Naive B cell (primary cell): ENCODE measurements at regions not wholly inside any gene's neighbourhood (a gene's known extent, or its start where the extent isn't known, plus 50 kb on each side); places are given as distances from the start of the nearest gene placed in this dataset.

ENCODE experiments used
- ATAC-seq, 2 donors: fragments of 150-1000 bp; cut with Tn5 transposase; 2 replicates each; pipeline ENCODE4 v1.10.0; 2021; ENCODE audit warnings: low read depth in 2 of 2, mild to moderate bottlenecking in 2 of 2, moderate library complexity in 2 of 2
- DNase-seq: peaks from one replicate; pipeline ENCODE4 v3.0.0; 2022
- H3K27ac Mint-ChIP-seq, 6 donors: one replicate each; pipeline ENCODE4 v1.8.0; 2020 to 2022; ENCODE audit warnings: mild to moderate bottlenecking in 6 of 6, mixed read lengths in 6 of 6, moderate library complexity in 5 of 6, inconsistent platforms in 2 of 6
- H3K27me3 Mint-ChIP-seq, 3 donors: one replicate each; pipeline ENCODE4 v1.8.0; 2021 to 2022; ENCODE audit warnings: mixed read lengths in 3 of 3, mild to moderate bottlenecking in 1 of 3
- H3K36me3 Mint-ChIP-seq, 2 donors: one replicate each; pipeline ENCODE4 v1.8.0; 2020 to 2022; ENCODE audit warnings: mixed read lengths in 2 of 2, inconsistent platforms in 1 of 2, mild to moderate bottlenecking in 1 of 2
- H3K4me1 Mint-ChIP-seq, 3 donors: one replicate each; pipeline ENCODE4 v1.8.0; 2020 to 2022; ENCODE audit warnings: mixed read lengths in 3 of 3, inconsistent platforms in 1 of 3, mild to moderate bottlenecking in 1 of 3, moderate library complexity in 1 of 3
- H3K4me3 Mint-ChIP-seq, 8 donors: one replicate each; pipeline ENCODE4 v1.8.0; 2020 to 2022; ENCODE audit warnings: mild to moderate bottlenecking in 8 of 8, mixed read lengths in 8 of 8, moderate library complexity in 8 of 8, inconsistent platforms in 2 of 8
- H3K9me3 Mint-ChIP-seq, 7 donors: one replicate each; pipeline ENCODE4 v1.8.0; 2020 to 2022; ENCODE audit warnings: mixed read lengths in 7 of 7, mild to moderate bottlenecking in 5 of 7, inconsistent platforms in 2 of 7, moderate library complexity in 1 of 7

GRCh38 chr4:95715830-95716229 is 124.1 kb upstream of the PDHA2 start:
- H3K4me3 Mint-ChIP-seq, result no peak overlapping the region
- no peak overlapping the region for H3K27ac Mint-ChIP-seq
- no peaks in the 10 kb centered on the region for H3K27me3 Mint-ChIP-seq
- H3K4me1 Mint-ChIP-seq, result no peaks in the 10 kb centered on the region
- no peaks in the 10 kb centered on the region for H3K36me3 Mint-ChIP-seq
- peaks cover 0 to 13% (median 7%) of the 10 kb centered on the region in 7 donors for H3K9me3 Mint-ChIP-seq
- no peak for ATAC-seq
- no peak for DNase-seq

- H3K27me3 Mint-ChIP-seq, result no peaks in the 10 kb centered on the region
- ATAC-seq (no peak), DNase-seq (no peak)
- no peak overlapping the region for H3K27ac Mint-ChIP-seq
- H3K36me3 Mint-ChIP-seq, result no peaks in the 10 kb centered on the region
- H3K4me3 Mint-ChIP-seq, result no peak overlapping the region
- peaks cover 0 to 13% (median 7%) of the 10 kb centered on the region in 7 donors for H3K9me3 Mint-ChIP-seq
- H3K4me1 Mint-ChIP-seq, result no peaks in the 10 kb centered on the region
Observed at GRCh38 chr4:95714571-95714970, 125.3 kb upstream of the PDHA2 start.

GRCh38 chr4:95705323-95705722 is 134.6 kb upstream of the PDHA2 start:
- no peak for DNase-seq
- Mint-ChIP-seq H3K4me3 (no peak overlapping the region), H3K27ac (no peak overlapping the region), H3K4me1 (no peaks in the 10 kb centered on the region), H3K36me3 (no peaks in the 10 kb centered on the region), H3K27me3 (no peaks in the 10 kb centered on the region), H3K9me3 (peaks cover 2 to 14% (median 5%) of the 10 kb centered on the region in 7 donors)
- ATAC-seq, result no peak

GRCh38 chr4:95701500-95702170 is 138.3 kb upstream of the PDHA2 start:
- Mint-ChIP-seq H3K27ac (no peak overlapping the region), H3K9me3 (peaks cover 2 to 24% (median 5%) of the 10 kb centered on the region in 7 donors), H3K4me3 (no peak overlapping the region), H3K4me1 (no peaks in the 10 kb centered on the region), H3K36me3 (no peaks in the 10 kb centered on the region), H3K27me3 (no peaks in the 10 kb centered on the region)
- DNase-seq (no peak), ATAC-seq (no peak)

GRCh38 chr4:95694411-95694810 is 145.5 kb upstream of the PDHA2 start:
- no peak overlapping the region for H3K27ac Mint-ChIP-seq
- H3K9me3 Mint-ChIP-seq, result peaks cover 0 to 9% (median 0%) of the 10 kb centered on the region in 7 donors
- ATAC-seq, result no peak

GRCh38 chr4:95693594-95693993 is 144.8 kb upstream of the UNC5C start:
- no peak overlapping the region for H3K27ac Mint-ChIP-seq
- no peak for DNase-seq
- peaks cover 0 to 2% (median 0%) of the 10 kb centered on the region in 7 donors for H3K9me3 Mint-ChIP-seq
- ATAC-seq, result no peak
- H3K27me3 Mint-ChIP-seq, result no peaks in the 10 kb centered on the region
- H3K4me1 Mint-ChIP-seq, result no peaks in the 10 kb centered on the region
- no peak overlapping the region for H3K4me3 Mint-ChIP-seq
- no peaks in the 10 kb centered on the region for H3K36me3 Mint-ChIP-seq

More at GRCh38 chr4:95694411-95694810, 145.5 kb upstream of the PDHA2 start:
- Mint-ChIP-seq H3K4me1 (no peaks in the 10 kb centered on the region), H3K4me3 (no peak overlapping the region), H3K27me3 (no peaks in the 10 kb centered on the region), H3K36me3 (no peaks in the 10 kb centered on the region)
- no peak for DNase-seq

- H3K9me3 Mint-ChIP-seq, result peaks cover 0 to 8% (median 0%) of the 10 kb centered on the region in 7 donors
- H3K27ac Mint-ChIP-seq, result no peak overlapping the region
- H3K36me3 Mint-ChIP-seq, result no peaks in the 10 kb centered on the region
- no peak overlapping the region for H3K4me3 Mint-ChIP-seq
- H3K4me1 Mint-ChIP-seq, result no peaks in the 10 kb centered on the region
- H3K27me3 Mint-ChIP-seq, result no peaks in the 10 kb centered on the region
- no peak for DNase-seq
- no peak for ATAC-seq
Observed at GRCh38 chr4:95676190-95676589, 127.4 kb upstream of the UNC5C start.

- no peak overlapping the region for H3K4me3 Mint-ChIP-seq
- H3K4me1 Mint-ChIP-seq, result no peaks in the 10 kb centered on the region
- H3K27ac Mint-ChIP-seq, result no peak overlapping the region
- ATAC-seq (no peak), DNase-seq (no peak)
- no peaks in the 10 kb centered on the region for H3K27me3 Mint-ChIP-seq
- peaks cover 0 to 8% (median 0%) of the 10 kb centered on the region in 7 donors for H3K9me3 Mint-ChIP-seq
- no peaks in the 10 kb centered on the region for H3K36me3 Mint-ChIP-seq
Observed at GRCh38 chr4:95675623-95676022, 126.8 kb upstream of the UNC5C start.

- Mint-ChIP-seq H3K4me3 (no peak overlapping the region), H3K27me3 (no peaks in the 10 kb centered on the region), H3K4me1 (no peaks in the 10 kb centered on the region), H3K27ac (no peak overlapping the region), H3K9me3 (peaks cover 0 to 8% (median 3%) of the 10 kb centered on the region in 7 donors), H3K36me3 (no peaks in the 10 kb centered on the region)
- ATAC-seq (no peak), DNase-seq (no peak)
Observed at GRCh38 chr4:95674521-95674981, 125.8 kb upstream of the UNC5C start.

- H3K27me3 Mint-ChIP-seq, result no peaks in the 10 kb centered on the region
- peaks cover 0 to 8% (median 3%) of the 10 kb centered on the region in 7 donors for H3K9me3 Mint-ChIP-seq
- no peaks in the 10 kb centered on the region for H3K36me3 Mint-ChIP-seq
- ATAC-seq, result no peak
- no peaks in the 10 kb centered on the region for H3K4me1 Mint-ChIP-seq
- no peak overlapping the region for H3K4me3 Mint-ChIP-seq
- no peak overlapping the region for H3K27ac Mint-ChIP-seq
- DNase-seq, result no peak
Observed at GRCh38 chr4:95672811-95673210, 124.0 kb upstream of the UNC5C start.

GRCh38 chr4:95660719-95661118 is 111.9 kb upstream of the UNC5C start:
- H3K27ac Mint-ChIP-seq, result no peak overlapping the region
- H3K4me1 Mint-ChIP-seq, result no peaks in the 10 kb centered on the region
- DNase-seq (no peak), ATAC-seq (no peak)
- H3K4me3 Mint-ChIP-seq, result no peak overlapping the region
- peaks cover 3 to 22% (median 9%) of the 10 kb centered on the region in 7 donors for H3K9me3 Mint-ChIP-seq
- H3K36me3 Mint-ChIP-seq, result no peaks in the 10 kb centered on the region
- no peaks in the 10 kb centered on the region for H3K27me3 Mint-ChIP-seq

GRCh38 chr4:95651891-95652290 is 103.1 kb upstream of the UNC5C start:
- Mint-ChIP-seq H3K4me3 (no peak overlapping the region), H3K36me3 (no peaks in the 10 kb centered on the region), H3K4me1 (no peaks in the 10 kb centered on the region), H3K27ac (no peak overlapping the region), H3K27me3 (no peaks in the 10 kb centered on the region), H3K9me3 (peaks cover 0 to 23% (median 14%) of the 10 kb centered on the region in 7 donors)
- DNase-seq, result no peak
- ATAC-seq, result no peak

- no peak for ATAC-seq
- Mint-ChIP-seq H3K4me1 (no peaks in the 10 kb centered on the region), H3K36me3 (no peaks in the 10 kb centered on the region), H3K27ac (no peak overlapping the region), H3K4me3 (no peak overlapping the region), H3K9me3 (peaks cover 0 to 2% (median 0%) of the 10 kb centered on the region in 7 donors), H3K27me3 (no peaks in the 10 kb centered on the region)
- DNase-seq, result no peak
Observed at GRCh38 chr4:95644417-95644816, 95.6 kb upstream of the UNC5C start.

- ATAC-seq (no peak), DNase-seq (no peak)
- Mint-ChIP-seq H3K9me3 (peaks cover 0 to 2% (median 0%) of the 10 kb centered on the region in 7 donors), H3K27me3 (no peaks in the 10 kb centered on the region), H3K36me3 (no peaks in the 10 kb centered on the region), H3K27ac (no peak overlapping the region), H3K4me3 (no peak overlapping the region), H3K4me1 (no peaks in the 10 kb centered on the region)
Observed at GRCh38 chr4:95643627-95644026, 94.9 kb upstream of the UNC5C start.
